NCI-H524 (cell line): ENCODE measurements at regions not wholly inside any gene's neighbourhood (a gene's known extent, or its start where the extent isn't known, plus 50 kb on each side); places are given as distances from the start of the nearest gene placed in this dataset.

Experiments used
- DNase-seq, 2 experiments: peaks; one replicate each; lab custom pipeline; 2025; lab: John Stamatoyannopoulos, UW

DNA sequence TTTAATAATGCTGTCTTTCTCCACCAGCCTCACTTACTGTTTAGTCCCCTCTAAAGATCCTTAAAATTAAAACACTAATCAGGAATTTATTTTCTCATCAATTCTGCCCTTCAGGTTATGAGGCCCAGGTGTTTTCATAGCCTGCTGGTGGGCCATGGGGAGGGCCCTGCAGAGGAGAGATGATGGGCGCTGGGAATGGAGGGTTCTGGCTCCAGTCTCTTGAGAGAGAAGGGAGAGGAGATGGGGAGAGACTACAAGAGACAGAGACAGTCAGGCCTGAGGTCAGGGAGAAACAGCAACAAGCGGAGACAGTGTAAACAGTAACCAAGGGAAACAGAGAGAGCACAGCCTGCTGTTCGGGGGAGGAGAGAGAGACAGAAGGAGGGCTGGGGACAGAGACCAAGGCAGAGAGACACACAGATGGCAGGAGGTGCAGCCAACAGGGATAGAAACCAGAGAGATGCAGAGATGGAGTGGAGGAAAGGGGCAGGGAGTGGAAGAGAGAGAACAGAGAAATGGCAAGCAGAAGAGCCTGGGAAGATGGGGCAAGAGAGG is 187.3 kb upstream of the SYT13 start:
- peak; percentile 73 to 81 for DNase-seq

DNA sequence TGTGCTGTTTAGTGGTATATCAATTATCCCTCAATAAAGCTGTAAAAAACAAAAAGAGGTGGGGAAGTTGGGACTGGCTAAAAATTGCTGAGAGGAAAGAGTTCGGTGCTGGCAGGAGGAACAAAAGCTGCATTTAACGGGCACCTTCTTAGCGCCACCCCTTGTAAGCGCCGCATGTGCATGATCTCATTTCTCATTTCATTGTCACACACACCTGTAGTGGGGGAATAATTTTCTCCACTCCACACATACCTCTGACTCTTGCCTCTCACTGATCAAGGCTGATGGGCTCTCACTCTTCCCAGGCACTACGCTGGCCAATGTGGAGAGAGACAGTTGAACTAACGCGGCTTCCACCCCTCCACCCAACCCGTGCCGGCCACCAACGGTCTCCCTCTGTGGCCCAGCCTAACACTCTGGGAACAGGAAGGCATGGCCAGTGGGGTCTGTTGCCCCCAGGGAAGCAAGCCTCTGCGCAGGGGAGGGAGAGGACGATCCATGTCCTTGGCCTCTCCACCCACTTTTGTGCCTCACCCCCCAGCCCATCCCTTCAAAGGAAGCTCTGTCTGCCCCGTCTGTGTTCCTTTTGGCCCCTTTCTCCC is 186.7 kb upstream of the SYT13 start:
- no peak for DNase-seq

DNA sequence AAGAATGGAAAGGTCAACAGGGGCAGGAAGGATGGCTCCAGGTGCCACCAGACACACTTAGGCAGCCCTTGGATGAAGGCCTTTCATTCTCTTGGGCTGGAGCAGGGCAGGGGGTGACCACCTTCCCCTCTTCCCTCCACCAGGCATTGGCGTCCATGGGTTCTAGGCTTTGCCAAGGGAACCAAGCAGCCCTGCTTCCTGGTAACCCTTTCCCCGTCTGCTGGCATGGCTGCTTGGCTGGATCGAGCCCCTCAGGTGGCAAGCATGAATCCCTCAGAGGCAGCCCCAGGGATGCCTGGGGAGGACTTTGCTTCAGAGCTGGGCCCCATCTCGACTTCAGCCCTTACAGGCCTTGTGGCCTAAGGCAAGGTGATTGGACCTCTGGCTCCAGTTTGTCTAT is 185.1 kb upstream of the SYT13 start:
- no peak for DNase-seq

- DNase-seq = no peak
Observed at GRCh38 chr11:45470794-45471167, 184.6 kb upstream of the SYT13 start.

- no peak for DNase-seq
Observed at GRCh38 chr11:45470151-45470793, 184.1 kb upstream of the SYT13 start.

GRCh38 chr11:45468267-45468856 is 182.2 kb upstream of the SYT13 start:
- DNase-seq = no peak

DNA sequence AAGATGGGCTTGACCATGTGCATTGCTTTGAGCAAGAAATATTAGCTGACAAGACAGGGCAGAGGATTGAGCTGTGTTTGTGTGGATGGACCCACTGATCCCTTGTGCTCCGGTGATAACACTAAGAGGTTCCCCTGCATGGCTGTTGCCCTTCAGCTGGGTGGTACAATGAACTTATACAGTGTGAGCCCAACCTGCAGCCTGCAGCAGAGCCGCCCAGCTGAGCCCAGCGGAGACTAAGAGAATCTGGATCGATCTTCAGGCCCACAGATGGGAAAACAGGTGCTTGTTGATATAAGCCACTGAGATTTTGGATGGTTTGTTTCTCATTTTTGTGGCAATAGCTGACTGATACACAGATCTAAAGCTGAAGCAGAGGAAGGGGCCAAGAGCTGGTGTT is 177.4 kb upstream of the SYT13 start:
- no peak for DNase-seq

- DNase-seq = no peak
Observed at GRCh38 chr11:45461514-45461913, 175.4 kb upstream of the SYT13 start.

DNA sequence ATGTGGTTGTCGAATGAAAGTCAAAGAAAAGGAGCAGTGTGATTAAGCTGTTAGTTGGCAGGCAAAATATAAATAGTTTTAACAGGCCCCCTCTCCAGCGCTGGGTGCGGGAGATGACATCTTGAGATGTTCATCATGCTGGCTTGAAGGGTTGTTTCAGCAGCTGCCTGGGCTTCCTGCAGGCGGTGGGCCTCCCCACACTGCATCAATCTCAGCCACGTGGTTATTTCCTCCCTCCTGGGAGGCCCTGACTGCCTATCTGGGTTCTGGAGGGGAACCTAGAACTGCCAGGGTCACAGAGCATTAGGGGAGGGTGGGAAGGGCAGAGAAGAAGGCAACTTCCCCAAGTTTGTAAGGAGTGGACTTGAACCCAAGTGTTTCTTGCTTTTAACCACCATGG is 173.3 kb upstream of the SYT13 start:
- no peak for DNase-seq

DNA sequence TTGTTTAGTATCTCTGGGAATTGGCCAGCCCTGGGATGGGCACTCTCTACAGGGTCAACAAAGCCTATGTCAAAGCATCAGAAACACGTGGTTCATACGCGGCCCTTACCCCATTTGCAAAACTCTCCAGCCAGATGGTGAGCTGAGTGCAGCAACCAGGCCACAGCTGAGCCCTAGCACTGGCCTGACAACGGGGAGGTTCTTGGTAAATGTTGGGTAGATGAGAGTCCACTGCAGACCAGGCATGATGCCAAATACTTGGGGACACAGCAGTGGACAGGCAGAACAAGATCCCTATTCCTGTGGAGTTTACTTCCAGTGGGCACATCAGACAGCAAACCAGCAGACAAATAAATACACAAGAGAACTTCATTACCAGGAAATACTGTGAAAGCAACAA is 172.1 kb upstream of the SYT13 start:
- DNase-seq = no peak

- DNase-seq = no peak
Observed at GRCh38 chr11:45457649-45458048, 171.5 kb upstream of the SYT13 start.

DNA sequence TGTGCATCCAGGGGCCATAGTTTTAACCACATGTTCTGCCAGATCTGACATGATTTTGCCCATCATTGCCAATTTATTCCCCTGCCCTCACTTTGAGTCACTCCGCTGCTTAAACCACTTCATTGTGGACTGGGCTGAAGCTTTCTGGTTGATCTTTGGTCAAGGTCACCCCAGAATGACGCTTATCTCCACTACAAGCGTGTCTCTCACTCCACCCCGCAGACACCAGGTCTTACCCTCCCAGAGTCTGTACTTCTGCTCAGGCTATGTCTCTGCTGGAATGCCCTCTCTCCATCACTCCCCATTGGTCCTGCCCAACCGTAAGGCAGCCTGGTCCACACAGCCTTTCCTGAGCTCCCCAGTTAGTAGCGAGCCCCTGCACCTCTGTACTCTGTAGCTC is 170.5 kb upstream of the SYT13 start:
- DNase-seq = no peak

DNA sequence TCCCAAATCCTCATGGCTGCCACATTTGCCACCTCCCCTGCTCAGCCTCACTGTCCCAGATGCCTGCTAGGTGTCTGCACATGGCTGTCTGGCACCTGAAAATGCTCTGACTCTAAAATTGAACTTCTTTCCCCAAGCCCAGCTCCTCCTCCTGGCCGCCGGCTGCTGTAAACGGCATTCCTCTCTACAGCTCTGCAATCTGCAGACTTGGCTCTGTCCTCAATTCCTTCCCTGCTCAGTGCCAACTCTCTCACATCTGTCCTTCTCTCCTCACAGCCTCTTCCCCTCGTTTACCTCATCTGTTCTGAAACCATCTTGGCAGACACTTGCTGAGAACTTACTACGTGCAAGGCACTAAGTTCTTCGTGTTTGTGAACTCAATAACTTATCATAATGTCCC is 169.4 kb upstream of the SYT13 start:
- no peak for DNase-seq

DNA sequence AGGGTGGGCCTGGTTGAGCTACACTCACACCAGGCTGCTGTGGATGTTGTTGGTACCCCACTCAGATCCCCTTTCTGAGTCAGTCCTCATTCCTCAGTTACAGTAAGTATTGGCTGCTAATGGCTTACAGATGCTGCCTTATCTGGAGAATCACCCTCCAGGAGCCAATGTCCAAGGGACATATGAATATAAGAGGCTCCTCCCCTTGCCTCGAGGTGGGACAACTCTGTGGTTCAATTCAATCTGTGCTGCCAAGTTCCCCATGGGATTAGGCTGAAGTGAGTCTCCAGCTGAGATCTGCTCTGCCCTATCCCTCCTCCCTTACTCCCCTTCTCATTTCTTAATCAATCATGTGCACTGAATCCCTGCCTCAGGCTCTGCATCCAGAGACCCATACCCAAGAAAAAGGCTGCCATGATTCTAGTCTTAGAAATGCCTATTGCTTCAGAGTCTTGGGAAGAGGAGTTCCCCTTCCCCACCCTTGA is 168.8 kb upstream of the SYT13 start:
- DNase-seq = no peak

DNA sequence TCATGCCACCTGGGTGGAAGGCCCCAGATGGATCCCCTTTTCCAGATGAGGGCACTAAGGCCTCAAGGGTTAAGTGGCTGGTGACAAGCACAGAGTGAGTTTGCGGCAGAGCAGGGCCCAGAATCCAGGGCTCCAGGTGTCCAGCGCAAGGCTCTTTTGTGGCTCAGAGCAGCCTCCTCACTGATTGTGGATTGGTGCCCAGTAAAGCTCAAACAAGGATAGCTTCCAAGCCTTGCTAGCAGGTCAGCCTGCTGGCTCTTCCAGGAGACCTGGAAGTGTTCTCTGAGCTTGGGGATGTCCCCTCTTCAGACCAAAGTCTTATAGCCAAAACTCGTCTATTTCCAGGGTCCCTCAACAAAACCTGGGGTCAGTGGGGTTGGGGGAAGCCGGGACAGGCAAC is 167.6 kb upstream of the SYT13 start:
- DNase-seq = no peak

DNA sequence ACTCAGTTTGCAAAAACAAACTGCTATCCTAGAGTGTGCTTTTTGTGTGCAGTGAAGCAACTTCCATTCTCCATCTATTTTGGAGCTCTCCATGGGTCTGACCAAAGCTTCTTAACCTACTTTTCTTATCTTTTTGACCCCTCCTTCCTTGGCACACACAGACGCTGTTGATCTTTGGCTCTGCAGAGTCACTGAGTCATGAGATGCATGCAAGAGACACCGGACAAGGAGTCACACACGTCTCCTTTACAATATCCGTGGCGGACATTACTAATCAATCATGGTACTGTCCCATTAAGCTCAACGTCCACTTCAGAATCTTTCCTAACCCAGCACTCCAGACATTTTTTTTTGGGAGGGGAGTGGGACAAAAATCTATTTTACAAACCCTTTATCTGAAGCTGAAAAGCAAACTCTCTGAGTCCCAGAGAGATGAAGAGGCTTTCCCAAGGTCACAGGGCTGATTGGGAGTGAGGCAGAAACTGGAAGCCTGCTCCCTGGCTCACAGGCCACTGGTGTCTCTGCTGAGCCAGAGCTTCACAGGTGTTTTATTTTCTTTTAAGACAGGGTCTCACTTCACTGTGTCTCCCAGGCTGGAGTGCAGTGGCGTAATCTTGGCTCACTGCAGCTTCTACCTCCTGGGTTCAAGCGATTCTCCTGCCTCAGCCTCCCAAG is 165.8 kb upstream of the SYT13 start:
- DNase-seq = no peak

DNA sequence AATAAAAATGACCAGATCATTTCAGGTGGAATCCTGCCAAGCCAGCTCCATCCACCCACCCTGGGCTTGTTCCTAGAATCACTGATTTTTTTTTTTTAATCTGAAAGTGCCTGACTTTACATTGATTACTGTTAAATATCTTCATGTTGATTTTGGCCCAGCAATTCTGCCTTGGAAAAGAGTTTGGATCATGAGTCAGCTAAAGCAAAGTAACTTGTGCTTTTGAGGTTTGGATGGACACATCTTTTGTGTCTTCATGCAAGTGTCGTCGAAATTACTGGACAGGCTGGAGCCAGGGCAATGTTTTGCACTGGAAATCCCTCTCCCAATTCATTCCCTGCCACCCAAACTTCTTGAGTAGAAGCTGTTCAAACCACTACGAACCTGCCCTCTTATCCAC is 164.0 kb upstream of the SYT13 start:
- no peak for DNase-seq

- no peak for DNase-seq
Observed at GRCh38 chr11:45449036-45449601, 163.0 kb upstream of the SYT13 start.

DNA sequence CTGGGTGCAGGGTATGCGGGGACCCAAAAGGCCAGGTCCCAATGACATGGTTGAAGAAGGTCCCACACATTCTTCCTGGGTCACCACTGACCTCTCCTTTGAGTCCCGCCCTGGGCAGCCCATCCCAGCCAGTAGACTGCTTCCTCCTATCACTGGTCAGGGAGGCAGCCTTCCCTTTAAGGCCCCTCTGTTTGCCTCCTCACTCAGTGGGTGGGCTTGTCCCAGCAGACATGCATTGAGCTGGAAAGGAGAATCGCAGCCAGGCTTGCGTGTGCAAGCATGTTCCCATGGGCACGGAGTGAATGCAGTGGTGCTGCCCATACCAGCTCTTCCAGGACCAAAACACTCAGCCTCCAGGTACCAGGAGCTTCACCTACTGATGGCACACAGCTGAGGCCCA is 162.4 kb upstream of the SYT13 start:
- no peak for DNase-seq

- DNase-seq = no peak
Observed at GRCh38 chr11:45446998-45447397, 160.9 kb upstream of the SYT13 start.

- DNase-seq = no peak
Observed at GRCh38 chr11:45446434-45446833, 160.3 kb upstream of the SYT13 start.

- no peak for DNase-seq
Observed at GRCh38 chr11:45444796-45445195, 158.7 kb upstream of the SYT13 start.

DNA sequence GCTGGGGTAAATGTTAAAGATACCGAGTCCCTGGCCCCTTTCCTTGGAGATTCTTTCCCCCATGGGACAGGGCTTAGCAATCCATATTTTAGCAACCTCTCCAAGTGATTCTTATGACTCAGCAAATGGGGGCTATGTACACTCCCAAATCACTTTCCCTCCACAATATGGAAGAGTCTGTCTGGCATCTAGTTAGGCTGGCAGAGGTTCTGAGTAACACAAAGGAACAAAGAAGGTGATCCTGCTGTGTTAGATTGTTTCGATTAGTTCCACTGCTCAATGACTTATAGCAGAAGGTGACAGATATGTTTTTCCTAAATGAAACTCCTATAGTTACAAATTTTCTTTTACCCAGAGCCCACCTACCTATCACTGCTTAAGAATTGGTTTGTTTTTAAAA is 154.0 kb upstream of the SYT13 start:
- peak; percentile 48 to 65 for DNase-seq
